NCI-H1092 treated with DMSO at 0.1 percent for 48 hours (cell line): ENCODE measurements at regions not wholly inside any gene's neighbourhood (a gene's known extent, or its start where the extent isn't known, plus 50 kb on each side); places are given as distances from the start of the nearest gene placed in this dataset.
"Not testable (repeated sequence)": the region's sequence is repeated elsewhere in the genome, so short reads cannot be mapped to it uniquely, and the experiment has no call there.

Experiments
- DNase-seq: peaks from one replicate; lab custom pipeline; 2025; lab: John Stamatoyannopoulos, UW

DNA sequence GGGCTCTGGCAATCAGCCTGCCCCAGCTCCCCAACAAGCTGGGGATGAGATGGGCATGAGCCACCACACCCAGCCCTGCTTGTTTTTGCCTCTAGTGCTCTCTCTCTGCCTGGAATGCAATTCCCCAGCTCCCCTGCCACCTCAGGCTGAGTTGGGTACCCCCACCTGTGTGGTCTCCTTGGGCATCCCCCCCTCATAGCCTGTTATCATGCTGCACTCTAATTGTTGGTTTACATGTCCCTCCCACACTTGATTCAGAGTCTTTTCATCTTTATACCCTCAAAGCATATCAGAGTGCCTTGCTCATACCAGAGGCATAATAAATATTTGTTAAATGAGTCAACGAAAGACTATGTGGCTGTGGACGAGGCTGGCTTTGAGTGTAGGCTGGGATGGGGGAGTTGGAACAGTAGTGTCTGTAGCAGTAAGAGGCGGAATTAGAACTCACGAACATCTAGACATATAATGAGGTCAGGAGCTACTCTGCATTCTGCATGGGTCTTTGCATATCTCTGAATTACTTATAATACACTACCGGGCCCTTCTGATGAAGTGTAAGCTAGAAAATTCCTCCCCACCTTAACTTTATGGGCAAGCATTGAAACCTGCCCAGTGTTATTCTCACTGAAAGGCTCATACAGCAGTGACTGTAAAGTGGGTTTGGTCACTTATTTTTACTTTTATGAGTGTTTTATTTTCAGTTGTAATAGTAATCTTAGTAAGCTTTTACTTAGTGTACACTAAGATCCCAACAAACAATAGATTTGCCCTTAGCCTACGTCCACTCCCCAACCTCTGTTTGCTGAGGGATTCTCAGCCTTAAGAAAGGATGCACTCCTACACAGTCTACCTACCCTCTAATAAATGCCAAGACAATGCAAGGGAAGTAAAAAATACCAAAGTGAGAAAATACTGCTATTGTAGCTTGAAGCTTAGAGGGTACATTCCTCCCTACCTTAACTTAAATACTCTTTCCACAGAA is 58.7 kb downstream of the EDN1 start:
- no peak for DNase-seq

DNA sequence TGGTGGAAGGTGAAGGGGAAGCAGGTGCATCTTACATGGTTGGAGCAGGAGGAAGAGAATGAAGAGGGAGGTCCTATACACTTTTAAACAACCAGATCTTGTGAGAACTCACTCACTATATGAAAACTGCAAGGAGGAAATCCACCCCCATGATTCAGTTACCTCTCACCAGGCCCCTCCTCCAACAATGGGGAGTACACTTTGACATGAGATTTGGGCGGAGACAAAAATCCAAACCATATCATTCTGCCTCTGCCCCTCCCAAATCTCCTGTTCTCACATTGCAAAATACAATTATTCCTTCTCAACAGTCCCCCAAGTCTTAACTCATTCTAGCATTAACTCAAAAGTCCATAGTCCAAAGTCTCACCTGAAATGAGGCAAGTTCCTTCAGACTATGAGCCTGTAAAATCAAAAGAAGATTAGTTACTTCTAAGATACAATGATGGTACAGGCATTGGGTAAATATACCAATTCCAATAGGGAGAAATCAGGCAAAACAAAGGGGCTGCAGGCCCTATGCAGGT is 60.5 kb downstream of the EDN1 start:
- DNase-seq, result no peak

DNA sequence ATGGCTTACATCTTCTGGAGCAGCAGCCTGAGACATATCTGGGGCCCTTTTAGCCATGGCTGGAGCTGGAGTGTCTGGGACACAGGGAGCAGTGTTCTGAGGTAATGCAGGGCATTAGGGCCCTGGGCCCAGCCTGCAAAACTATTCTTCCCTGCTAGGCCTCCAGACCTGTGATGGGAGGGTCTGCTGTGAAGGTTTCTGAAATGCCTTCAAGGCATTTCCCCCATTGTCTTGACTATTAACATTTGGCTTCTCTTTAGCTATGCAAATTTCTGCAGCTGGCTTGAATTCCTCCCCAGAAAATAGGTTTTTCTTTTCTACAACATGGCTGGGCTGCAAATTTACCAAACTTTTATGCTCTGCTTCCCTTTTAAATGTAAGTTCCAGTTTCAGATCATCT is 61.5 kb downstream of the EDN1 start:
- DNase-seq, result no peak

DNA sequence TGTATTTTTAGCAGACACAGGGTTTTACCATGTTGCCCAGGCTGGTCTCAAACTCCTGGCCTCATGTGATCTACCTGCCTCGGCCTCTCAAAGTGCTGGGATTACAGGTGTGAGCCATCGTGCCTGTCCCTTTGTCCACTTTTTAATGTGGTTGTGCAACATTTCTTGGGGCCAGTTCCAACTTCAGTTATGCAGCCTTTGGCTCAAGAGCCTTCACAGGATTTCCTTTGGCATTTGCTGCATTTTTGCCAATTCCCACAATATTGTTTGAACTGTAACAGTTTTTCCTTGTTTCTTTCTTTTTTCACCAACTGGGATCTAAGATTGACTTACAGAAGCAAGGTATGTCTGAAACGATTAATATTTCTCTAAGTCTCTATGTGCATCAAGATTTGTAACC is 63.6 kb downstream of the EDN1 start:
- no peak for DNase-seq

DNA sequence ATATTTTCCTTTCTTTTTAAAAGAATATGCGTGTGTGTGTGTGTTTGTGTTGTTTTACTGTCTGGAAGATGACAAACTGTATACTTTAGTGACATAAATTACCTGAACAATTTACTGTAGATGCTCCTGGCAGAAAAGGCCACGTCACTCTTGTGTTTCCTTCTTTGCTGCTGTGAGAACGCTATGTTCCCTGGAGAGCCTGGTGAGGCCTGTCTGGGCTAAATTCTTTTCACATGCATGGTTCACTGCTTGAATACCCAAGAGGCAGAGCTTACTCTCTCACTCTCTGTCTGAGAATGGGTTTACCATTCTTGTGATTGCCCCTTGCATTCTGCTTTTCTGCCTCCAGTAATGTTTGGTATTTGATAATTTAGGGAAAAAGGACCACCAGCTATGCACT is 64.3 kb downstream of the EDN1 start:
- no peak for DNase-seq

DNA sequence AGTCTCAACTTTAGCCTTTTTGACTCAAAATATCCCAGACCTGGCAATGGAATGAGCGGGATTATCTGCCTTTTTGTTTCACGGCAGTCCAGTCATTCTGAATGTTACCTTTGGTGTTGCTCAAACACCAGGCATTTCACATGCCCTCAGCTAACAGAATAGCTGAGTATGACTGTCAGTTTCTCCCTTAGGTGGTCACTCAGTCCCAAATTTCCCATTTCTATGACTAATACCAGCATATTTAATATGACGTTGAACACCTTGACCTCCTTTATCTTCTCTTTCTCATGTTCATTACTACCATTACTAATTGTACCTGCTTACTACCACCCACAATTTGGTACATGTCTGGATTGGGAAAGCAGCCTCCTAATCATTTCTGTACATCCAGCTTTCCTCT is 65.2 kb downstream of the EDN1 start:
- DNase-seq, result no peak

DNA sequence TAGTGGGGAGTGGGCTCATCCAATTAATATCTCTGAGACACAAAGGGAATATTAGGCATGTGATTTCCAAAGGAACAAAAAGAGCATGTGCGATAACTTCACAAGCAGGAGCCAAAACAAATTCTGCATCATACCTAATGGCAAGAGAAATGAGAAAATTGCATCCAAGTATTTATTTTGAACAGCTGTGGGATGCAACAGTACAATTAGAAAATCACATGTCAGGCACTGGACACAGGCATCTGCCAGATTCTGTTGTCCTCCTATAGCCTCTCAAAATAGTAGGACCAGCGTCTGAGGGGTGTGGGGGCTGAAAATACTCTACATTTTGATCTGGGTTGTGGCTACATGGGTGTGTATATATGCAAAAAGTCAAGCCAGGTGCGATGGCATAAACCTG is 66.3 kb downstream of the EDN1 start:
- no peak for DNase-seq

DNA sequence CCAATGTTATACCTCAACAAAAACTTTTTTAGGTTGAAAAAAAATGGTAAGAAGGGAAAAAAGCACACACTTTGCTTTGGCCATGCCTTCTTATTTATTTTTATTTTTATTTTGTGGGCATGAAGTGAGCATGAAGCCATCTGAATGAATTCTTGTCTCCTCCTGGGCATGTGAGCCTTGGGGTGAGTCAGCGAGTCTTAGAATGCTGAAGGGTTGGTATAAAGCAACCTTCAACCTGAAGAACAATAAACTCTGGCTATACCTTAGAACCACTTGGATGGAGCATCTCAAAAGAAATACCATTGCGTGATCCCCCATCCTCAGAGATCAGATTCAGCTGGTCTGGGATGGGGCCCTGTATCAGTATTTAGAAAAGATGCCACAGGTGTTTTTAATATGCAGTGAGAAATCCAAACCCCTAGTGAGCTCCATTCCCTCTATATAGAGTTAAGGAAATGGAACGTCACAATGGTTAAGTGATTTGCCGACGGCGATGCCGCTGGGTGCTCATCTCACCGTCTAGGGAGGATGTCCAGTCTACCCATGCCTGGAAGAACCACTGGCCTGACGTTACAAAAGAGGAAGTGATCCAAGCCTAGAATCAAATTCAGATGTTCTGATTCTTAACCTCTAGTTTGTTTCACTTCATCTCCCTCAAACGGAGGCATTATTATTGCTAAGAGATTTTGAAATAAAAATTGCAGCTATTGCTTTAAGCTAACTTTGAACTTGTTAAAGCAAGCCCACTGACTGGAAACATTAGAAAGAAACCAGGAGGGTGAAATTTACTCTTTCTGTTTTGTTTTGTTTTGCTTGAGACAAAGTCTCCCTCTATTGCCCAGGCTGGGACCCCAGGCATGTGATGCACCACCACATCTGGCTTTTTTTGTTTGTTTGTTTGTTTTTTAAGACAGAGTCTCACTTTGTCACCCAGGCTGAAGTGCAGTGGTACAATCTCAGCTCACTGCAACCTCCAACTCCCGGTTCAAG is 67.1 kb downstream of the EDN1 start:
- no peak for DNase-seq

DNA sequence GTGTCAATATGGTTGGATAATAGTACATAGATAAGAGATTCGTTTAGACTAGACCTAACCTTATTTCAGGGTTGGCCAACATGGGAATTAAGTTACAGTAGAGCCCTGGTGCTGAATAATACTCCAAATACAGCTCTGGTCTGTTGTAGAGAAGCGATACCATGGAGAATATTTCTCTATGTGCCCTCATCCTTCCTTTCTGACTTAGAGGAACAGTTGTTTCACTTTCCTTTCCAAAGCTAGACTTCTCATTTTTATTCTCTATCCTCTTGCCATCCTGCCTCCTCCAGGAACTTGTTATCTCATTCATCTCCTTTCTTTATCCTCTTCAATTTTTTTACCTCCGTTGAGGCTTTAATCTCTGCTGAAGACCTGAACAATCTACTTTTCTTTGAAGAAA is 68.9 kb downstream of the EDN1 start:
- DNase-seq, result no peak

DNA sequence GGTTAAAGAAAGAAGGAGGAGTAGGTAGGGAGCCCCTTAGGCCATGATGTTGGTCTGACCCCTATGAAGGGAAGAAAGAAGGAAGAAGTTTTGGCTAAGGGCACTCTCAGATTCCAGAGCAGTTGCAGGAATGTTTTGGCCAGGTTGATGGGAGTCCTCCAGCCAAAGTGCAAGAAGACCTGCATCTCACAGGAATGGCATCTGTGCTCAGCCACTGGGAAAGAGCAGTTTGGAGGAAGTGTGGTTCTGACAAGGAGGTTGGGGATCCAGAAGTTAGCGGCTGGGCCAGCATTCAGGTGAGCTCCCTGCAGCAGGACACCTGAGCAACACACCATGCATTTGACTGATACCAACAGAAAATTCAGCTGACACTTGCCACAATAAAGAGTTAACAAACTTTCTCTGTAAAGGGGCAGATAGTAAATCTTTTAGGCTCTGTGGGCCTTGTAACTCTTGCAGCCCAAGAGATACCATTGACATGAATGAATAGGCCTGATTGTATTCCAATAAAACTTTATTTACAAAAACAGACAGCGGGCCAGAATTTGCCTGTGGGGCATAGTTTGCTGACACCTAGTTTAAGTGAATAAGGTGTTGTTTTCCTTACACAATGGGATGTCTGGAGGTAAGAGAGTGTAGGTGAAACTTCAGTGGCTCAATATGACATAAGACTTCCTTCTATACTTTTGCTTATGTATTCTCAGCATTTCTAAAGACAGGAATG is 71.0 kb downstream of the EDN1 start:
- no peak for DNase-seq

DNA sequence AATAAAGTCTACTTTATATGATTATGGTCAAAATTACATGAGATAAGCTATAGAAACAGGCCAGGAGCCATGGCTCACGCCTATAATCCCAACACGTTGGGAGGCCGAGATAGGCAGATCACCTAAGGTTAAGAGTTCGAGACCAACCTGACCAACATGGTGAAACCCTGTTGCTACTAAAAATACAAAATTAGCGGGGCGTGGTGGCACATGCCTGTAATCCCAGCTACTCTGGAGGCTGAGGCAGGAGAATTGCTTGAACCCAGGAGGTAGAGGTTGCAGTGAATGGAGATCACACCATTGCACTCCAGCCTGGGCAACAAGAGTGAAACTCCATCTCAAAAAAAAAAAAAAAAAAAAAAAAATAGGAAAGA is 73.1 kb downstream of the EDN1 start:
- not testable (repeated sequence) for DNase-seq

DNA sequence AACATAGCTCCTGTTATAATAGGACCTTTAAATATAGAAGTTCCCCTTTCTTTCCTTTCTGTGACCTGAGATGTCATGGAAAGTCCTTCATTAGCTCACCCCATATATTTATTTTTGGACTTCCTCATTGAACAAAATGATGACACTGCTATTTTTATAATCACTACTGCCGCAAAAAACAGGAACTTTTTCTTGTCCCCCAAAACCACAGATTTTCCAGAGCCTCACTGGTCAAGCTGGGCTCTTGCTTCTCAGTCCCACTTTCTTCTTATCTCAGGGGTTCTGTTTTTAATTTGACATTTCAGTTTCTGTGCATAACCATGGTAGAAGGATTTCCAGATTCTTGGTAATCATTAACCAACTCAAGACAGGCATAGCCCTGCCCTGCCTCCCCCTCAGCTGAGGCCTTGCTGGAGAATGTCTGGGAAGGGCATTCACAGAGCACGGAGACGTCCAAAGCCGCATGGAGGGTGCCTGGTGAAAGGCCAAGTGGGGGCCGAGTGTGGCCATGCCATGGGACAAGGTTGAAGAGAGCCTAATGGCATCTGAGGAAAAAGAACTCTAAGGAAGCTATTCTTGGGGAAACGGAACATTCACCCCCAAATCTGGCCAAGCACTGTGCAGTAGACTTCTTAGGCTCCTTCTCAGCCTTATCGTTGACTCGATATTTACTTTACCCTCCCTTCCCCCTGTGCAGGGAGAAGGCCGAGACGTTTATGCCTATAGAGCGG is 73.7 kb downstream of the EDN1 start:
- no peak for DNase-seq

DNA sequence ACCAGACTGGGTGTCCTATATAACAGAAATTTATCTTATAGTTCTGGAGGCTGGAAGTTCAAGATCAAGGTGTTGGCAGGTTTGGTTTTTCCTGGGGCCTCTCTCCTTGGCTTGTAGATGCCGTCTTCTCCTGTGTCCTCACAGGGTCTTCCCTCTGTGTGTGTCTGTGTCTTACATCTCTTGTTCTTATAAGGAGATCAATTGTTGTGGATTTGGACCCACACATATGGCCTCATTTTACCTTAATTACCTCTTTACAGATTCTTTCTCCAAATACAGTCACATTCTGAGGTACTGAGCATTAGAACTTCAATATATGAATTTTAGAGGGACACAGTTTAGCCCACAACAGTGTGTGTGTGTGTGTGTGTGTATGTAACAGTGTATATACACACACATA is 74.5 kb downstream of the EDN1 start:
- DNase-seq, result no peak

DNA sequence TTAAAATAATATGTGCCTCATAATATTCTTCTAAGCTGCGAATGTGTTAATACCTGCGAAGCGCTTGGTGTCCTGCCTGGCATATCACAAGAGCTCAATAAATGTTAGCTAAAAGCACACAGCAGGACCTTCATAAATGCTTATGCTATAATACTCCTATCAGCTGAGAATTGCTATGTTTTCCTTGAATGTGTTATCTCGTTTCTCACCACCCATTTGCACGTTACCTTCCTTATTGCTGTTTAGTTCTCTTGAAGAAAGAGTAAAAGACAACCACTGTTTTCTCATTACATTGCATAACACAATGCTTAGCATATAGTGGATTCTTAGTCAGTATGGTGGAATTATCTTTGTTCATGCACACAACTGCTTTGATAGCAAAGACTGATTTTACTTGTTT is 76.6 kb downstream of the EDN1 start:
- no peak for DNase-seq

DNA sequence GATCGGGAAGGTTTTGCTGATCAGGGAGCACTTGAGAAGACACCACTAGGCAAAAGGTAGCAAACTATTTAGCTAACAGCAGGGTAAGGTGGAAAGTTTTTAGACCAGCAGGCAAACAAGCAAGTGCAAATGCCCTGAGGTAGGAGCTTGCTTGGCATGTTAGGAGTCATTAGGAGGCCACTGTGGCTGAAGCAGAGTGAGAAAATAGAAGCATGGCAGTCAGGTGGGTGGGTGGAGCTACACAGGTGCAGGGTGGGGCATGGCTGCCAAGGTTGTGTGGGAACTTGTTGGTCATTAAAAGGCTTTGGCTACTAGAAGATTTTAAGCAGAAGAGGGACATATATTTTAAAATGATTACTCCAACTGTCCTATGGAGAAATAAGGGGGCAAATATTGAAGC is 77.3 kb downstream of the EDN1 start:
- no peak for DNase-seq

DNA sequence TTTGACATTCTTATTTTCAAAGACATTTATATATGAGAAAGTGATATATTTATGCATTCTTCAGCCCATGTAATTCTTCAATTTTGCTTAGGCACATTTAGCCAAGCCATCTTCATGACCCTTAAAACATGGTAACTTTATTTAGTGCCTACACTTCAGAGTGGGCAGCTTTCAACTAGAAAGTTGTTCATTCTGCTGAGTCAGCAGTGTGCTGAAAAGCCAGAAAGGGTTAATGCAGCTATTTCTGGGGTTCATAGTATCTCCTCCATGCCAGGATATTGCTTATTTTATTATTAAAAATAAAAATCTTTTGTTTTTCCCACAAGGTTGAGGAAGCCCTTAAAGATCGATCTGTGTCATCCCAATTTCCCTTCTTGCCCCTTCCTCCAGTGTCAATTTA is 79.2 kb downstream of the EDN1 start:
- DNase-seq, result no peak

DNA sequence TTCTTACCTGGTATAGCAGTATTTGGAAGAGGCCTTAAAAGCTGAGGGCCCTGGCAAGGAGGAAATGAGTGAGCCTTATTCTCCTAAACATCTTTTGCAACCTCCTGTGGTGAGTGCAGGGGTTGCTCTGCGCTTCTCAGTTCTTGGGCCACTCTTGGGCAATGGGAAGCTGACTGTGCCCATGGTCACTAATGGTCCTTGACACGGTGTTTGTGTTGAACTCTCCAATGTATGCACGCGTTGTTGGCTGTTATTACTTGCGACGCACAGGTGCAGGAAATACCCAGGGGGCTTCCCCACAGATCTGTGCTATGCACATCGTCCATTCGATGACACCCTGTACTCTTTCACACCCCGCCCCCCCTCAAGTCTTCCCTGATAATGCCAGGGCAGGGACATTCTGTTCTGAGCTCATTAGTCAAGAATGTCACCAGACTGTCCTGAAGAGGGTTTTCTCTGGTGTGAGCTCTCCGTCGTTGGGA is 79.7 kb downstream of the EDN1 start:
- no peak for DNase-seq

DNA sequence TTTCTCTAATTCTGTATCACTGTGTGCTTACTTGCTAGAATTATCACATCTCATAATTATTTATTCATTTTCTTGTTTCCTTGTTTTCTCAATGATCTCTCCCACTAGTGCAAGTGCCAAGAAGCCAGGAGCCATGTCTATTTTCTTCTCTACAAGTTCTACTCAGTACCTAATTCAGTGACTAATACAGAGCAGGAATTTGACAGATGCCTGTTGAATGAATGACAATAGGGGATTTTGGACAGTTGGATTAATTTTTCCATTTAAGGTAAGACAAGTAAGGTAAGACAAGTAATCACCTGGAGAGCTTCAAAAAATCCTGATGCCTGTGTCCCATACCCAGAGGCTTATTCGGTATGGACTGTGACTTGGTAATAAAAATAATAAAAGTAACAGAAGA is 81.0 kb downstream of the EDN1 start:
- DNase-seq, result no peak

DNA sequence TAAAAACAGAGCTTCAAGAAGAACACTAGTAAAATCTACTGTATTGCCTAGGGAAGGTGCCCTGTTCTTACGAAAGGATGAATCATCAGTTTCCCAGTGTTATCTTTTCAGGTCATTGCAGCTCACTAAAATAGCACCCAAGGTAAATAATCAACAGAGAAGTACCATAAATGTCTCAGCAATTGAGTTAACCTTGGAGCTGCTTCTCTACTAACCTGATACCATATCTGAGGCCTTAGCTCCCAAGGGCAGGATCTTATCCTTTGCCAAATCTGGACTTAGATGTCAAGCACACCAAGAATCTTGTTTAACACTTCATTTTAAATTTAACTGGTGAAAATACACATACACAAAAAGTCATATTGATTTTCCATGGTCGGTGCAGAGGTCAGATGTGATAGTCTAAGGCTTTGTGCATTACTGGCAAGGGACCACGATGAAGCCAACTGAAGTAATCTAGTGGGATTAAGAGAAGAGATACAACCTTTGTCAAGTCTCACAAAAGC is 81.5 kb downstream of the EDN1 start:
- no peak for DNase-seq

DNA sequence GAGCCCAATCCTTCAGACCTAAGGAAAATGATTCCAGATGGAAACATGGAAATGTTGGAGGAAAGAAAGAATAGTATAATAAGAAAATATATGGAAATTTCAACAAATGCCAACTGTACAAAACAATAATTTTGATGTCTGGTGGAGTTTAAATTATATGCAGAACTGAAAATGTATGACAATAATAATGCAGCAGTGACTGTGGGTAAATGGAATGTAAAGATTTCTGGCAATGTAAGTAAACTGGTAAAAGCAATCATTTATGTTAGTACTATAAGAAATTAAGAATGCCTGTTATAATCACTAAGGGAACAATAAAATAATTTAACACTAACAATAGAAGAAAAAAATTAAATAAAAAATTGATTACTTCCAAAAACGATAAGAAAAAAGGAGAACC is 89.0 kb downstream of the EDN1 start:
- DNase-seq, result no peak

DNA sequence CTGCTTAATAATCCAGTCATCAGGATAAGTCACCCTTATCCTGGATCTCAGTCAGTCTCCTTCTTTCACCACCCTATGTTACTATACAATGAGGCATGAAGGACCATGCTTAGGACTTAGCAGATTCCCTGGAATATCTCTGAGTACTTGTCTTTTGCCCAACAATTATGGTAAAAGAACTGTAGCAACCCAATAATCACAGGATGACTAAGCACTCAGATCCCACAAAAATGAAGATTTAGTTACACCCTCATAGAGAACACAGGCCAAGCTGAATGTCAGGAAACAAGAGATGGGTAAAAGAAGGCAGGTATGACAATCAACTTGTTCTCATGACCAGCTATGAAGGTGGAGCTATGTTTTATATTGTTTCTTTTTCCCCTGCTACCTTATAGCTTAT is 91.4 kb downstream of the EDN1 start:
- no peak for DNase-seq
